ENCODE measurements at regions not wholly inside any gene's neighbourhood (a gene's known extent, or its start where the extent isn't known, plus 50 kb on each side); places are given as distances from the start of the nearest gene placed in this dataset.
"Not testable (repeated sequence)": the region's sequence is repeated elsewhere in the genome, so short reads cannot be mapped to it uniquely, and the experiment has no call there.

DNA sequence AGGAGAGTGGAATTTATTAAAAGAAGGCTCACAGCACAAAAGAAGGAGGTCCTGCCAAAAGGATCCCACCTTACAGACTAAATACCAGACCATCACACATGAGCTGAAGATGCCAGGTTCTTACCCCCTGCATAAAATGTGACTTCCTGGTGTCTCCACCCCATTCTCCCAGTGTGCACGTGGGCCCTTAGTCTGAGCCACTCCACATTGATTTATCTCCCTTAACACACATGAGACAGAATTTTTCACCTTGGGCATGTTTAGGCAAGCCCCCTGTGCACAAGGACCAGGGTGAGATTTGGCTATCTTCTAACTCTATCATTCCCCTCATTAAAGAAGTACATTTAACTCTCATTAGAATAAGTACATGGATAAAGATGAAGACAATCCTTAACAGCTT is 916.7 kb downstream of the PLOD2 start:
- FAIRE-seq: no peak
- TF ChIP-seq POLR2AphosphoS5 (IDR thresholded peaks at IDR 0.05; ENCODE audit: low read depth, low read length): no peak
- TF ChIP-seq POLR2A (IDR thresholded peaks at IDR 0.05; ENCODE audit: low read depth, low read length): no peak
- TF ChIP-seq TAF1 (IDR thresholded peaks at IDR 0.05; ENCODE audit: borderline replicate concordance, low read depth, low read length): no peak
- no peak for DNase-seq (ENCODE audit: insufficient read length)

DNA sequence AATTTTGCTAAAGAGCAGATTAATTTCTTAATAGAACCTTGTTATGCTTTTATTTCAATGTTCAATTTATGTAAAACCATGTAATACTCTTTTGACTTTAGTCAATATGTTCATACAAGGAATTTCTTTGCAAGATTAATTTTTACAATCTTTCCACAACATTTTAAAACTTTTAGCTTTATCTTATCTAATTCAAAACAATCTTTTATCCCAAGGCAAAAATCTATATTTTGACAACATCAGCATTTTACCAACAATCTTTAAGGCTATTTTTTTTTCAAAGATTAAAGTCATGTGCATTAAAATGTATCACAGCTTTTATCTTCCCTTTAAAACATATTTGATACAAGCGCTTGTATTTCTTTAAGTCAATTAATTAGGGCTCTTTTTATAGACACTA is 914.7 kb downstream of the PLOD2 start:
- TF ChIP-seq POLR2AphosphoS5 (IDR thresholded peaks at IDR 0.05; ENCODE audit: low read depth, low read length) (no peak), TAF1 (IDR thresholded peaks at IDR 0.05; ENCODE audit: borderline replicate concordance, low read depth, low read length) (no peak), POLR2A (IDR thresholded peaks at IDR 0.05; ENCODE audit: low read depth, low read length) (no peak)
- FAIRE-seq (no peak), DNase-seq (ENCODE audit: insufficient read length) (no peak)

DNA sequence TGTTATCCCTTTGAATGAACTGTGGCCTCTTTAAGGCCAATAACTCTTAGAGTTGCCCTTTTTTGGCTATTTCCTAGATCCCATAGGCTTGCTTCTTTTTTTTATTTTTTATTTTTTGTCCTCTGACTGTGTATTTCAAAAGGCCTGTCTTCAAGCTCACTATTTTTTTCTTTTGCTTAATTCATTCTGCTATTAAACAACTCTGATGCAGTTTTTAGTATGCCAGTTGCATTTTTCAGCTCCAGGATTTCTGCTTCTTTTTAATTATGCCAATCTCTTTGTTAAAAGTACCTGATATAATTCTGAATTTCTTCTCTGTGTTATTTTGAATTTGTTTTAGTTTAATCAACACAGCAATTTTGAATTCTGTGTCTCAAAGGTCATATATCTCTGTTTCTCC is 912.1 kb downstream of the PLOD2 start:
- DNase-seq (ENCODE audit: insufficient read length) (no peak), FAIRE-seq (no peak)
- TF ChIP-seq POLR2AphosphoS5 (IDR thresholded peaks at IDR 0.05; ENCODE audit: low read depth, low read length) (no peak), TAF1 (IDR thresholded peaks at IDR 0.05; ENCODE audit: borderline replicate concordance, low read depth, low read length) (no peak), POLR2A (IDR thresholded peaks at IDR 0.05; ENCODE audit: low read depth, low read length) (no peak)

DNA sequence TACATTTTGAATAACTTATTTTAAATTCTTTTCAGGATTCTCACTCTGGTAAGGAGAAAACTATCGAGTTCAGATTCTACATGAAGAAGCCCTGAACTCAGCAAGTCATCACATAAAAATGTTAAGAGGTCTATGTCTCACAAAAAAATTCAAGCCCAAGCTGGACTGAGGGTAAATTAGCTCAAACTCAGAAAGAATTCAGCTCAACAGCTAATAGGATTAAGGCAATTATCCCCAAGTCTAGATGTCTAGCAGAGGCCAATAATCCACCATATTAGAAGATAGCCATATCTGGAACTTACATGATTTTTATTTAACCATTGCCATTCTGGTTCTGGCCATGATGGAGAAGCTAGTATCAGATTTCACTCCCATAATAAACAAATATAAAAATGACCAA is 909.7 kb downstream of the PLOD2 start:
- TF ChIP-seq POLR2A (IDR thresholded peaks at IDR 0.05; ENCODE audit: low read depth, low read length): no peak
- no peak for TF ChIP-seq POLR2AphosphoS5 (IDR thresholded peaks at IDR 0.05; ENCODE audit: low read depth, low read length)
- no peak for TF ChIP-seq TAF1 (IDR thresholded peaks at IDR 0.05; ENCODE audit: borderline replicate concordance, low read depth, low read length)
- FAIRE-seq (no peak), DNase-seq (ENCODE audit: insufficient read length) (no peak)

DNA sequence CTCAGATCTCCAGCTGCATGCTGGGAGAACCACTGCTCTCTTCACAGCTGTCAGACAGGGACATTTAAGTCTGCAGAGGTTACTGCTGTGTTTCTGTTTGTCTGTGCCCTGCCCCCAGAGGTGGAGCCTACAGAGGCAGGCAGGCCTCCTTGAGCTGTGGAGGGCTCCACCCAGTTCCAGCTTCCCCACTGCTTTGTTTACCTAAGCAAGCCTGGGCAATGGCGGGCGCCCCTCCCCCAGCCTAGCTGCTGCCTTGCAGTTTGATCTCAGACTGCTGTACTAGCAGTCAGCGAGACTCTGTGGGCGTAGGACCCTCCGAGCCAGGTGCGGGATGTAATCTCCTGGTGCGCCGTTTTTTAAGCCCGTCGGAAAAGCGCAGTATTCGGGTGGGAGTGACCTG is 903.0 kb downstream of the PLOD2 start:
- DNase-seq (ENCODE audit: insufficient read length); FAIRE-seq: not testable (repeated sequence)

DNA sequence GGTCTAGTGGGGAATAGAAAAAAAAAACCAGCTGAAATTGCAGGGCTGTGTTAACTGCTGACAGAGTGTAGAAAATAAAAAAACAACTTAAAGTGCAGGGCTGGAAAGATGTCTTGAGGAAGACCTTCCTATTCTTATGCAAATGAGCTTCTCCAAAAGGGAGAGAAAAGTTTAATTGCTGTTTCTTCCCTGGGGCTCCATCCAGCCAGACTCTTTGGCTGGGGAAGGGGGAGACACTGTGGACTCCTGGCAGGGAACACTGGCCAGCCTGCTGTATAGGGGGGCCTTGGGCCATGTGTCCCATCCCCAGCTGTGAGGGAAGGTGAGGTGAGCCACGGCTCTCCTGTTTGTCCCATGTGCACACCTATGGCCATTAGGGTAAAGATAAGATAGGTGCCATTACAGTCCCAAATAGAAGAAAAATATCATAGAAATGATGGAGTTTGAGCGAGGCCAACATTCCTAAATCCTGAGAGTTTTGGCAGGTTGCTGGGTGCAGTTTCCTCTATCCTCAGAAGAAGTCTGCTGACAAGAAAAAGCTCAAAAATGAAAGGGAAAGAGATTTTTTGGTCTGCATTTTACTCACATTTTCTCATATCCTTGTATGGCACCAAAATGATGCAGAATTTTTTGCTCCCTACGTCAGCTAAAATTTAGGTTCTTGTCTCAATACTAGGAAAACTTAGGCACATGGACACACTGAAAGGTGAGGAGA is 901.7 kb downstream of the PLOD2 start:
- no peak for DNase-seq (ENCODE audit: insufficient read length)
- no peak for FAIRE-seq
- TF ChIP-seq POLR2A (IDR thresholded peaks at IDR 0.05; ENCODE audit: low read depth, low read length) (no peak), POLR2AphosphoS5 (IDR thresholded peaks at IDR 0.05; ENCODE audit: low read depth, low read length) (no peak), TAF1 (IDR thresholded peaks at IDR 0.05; ENCODE audit: borderline replicate concordance, low read depth, low read length) (no peak)

DNA sequence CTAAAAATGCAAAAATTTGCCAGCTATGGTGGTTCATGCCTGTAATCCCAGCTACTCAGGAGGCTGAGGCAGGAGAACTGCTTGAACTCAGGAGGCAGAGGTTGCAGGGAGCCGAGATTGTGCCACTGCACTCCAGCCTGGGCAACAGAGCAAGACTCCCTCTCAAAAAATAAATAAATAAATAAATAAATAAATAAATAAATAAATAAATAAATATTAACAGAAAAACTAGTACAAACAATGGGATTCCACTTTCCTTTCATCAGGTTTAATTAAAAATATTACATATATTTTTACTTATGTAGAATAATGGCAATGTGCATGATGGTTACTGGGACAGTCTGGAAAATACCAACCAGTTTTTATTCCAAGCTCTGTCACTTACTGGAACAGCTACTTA is 897.5 kb downstream of the PLOD2 start:
- not testable (repeated sequence) for DNase-seq (ENCODE audit: insufficient read length); FAIRE-seq

DNA sequence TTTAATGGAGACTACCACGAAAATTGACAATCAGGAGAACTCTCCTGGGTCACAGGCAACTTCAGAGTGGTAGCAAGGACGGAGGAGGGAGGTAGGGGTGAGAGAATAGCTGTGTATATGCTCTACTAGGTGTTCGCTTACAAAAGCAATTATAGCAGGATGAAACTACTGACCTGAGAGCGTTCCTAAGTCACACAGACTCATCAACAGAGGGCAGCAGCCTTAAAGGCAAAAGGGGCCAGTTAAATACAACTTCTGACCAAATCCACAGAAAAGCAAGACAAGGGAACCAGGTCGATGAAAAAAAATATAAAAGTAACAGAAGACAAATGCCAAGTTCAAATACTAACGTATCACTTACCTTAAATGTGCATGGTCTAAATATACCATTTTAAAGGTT is 894.6 kb downstream of the PLOD2 start:
- TF ChIP-seq TAF1 (IDR thresholded peaks at IDR 0.05; ENCODE audit: borderline replicate concordance, low read depth, low read length) (no peak), POLR2A (IDR thresholded peaks at IDR 0.05; ENCODE audit: low read depth, low read length) (no peak), POLR2AphosphoS5 (IDR thresholded peaks at IDR 0.05; ENCODE audit: low read depth, low read length) (no peak)
- FAIRE-seq: no peak
- no peak for DNase-seq (ENCODE audit: insufficient read length)

DNA sequence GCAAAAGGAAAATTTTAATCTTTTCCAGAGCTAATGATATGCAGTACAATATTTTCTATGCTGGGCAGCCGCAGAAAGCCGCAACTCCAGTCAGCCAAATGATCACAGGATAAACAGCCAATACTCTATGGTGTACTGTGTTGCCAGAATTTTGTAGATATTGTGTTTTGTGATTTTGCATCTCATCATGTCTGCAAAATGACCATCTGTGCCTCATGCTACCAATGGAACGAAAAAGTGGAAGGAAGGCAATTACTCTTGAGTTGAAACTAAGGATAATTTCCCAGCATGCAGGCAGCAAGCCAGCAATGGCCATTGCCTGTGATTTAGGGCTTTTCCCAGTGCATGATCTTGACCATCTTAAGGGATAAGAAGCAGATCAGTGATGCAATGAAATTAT is 891.9 kb downstream of the PLOD2 start:
- FAIRE-seq (no peak), DNase-seq (ENCODE audit: insufficient read length) (no peak)
- no peak for TF ChIP-seq POLR2AphosphoS5 (IDR thresholded peaks at IDR 0.05; ENCODE audit: low read depth, low read length)
- TF ChIP-seq TAF1 (IDR thresholded peaks at IDR 0.05; ENCODE audit: borderline replicate concordance, low read depth, low read length): no peak
- TF ChIP-seq POLR2A (IDR thresholded peaks at IDR 0.05; ENCODE audit: low read depth, low read length): no peak

DNA sequence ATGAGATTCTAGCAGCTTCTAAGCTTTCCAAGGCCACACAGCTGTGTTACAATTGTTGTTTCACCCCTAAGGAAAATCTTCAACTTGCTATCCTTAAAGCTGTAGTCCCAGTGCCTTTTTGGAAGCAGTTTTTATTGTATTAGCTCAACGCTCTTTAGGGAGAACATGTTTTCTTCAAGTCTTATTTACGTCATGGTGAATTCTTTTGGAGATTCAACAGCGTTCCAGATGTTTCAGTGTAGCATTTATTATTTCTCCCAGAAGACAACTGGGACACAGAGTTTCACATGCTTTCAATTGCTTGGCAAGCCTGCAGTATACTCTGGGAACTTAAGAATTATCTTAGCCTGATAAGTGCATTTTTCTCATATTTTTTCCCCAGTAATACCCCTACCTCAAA is 888.3 kb downstream of the PLOD2 start:
- no peak for TF ChIP-seq POLR2A (IDR thresholded peaks at IDR 0.05; ENCODE audit: low read depth, low read length)
- no peak for TF ChIP-seq POLR2AphosphoS5 (IDR thresholded peaks at IDR 0.05; ENCODE audit: low read depth, low read length)
- TF ChIP-seq TAF1 (IDR thresholded peaks at IDR 0.05; ENCODE audit: borderline replicate concordance, low read depth, low read length): no peak
- DNase-seq (ENCODE audit: insufficient read length): no peak
- no peak for FAIRE-seq

DNA sequence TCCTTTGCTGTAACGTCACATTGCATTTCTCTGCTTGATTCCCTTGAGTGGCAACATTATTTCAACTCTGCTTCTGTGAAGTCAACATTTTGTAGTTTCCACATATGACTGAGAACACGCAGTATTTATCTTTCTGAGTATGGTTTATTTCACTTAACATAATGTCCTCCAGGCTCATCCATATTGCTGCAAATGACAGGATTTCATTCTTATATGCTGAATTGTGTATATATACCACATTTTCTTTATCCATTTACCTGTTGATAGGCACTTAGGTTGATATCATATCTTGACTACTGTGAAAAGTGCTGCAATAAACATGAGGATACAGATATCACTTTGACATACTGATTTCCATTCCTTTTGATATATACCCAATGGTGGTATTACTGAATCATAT is 878.5 kb downstream of the PLOD2 start:
- no peak for FAIRE-seq
- DNase-seq (ENCODE audit: insufficient read length): no peak
- TF ChIP-seq POLR2AphosphoS5 (IDR thresholded peaks at IDR 0.05; ENCODE audit: low read depth, low read length) (no peak), TAF1 (IDR thresholded peaks at IDR 0.05; ENCODE audit: borderline replicate concordance, low read depth, low read length) (no peak), POLR2A (IDR thresholded peaks at IDR 0.05; ENCODE audit: low read depth, low read length) (no peak)

DNA sequence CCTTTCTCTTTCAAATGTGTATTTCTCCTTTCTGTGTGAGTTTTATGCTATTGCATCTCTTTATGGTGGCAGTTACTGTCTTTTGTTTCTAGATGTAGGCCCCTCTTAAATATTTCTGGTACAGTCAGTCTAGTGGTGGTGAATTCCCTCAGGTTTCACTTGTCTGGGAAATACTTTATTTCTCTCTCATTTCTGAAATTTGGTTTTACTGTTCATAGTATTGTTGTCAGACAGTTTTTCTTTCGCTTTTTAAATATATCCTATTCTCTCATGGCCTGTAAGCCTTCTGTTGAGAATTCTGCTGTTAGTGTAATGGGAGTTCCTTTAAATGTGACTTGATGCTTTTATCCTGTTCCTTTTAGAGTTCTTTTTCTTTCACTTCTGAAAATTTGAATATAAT is 874.0 kb downstream of the PLOD2 start:
- DNase-seq (ENCODE audit: insufficient read length) (no peak), FAIRE-seq (no peak)
- TF ChIP-seq POLR2A (IDR thresholded peaks at IDR 0.05; ENCODE audit: low read depth, low read length) (no peak), TAF1 (IDR thresholded peaks at IDR 0.05; ENCODE audit: borderline replicate concordance, low read depth, low read length) (no peak), POLR2AphosphoS5 (IDR thresholded peaks at IDR 0.05; ENCODE audit: low read depth, low read length) (no peak)

DNA sequence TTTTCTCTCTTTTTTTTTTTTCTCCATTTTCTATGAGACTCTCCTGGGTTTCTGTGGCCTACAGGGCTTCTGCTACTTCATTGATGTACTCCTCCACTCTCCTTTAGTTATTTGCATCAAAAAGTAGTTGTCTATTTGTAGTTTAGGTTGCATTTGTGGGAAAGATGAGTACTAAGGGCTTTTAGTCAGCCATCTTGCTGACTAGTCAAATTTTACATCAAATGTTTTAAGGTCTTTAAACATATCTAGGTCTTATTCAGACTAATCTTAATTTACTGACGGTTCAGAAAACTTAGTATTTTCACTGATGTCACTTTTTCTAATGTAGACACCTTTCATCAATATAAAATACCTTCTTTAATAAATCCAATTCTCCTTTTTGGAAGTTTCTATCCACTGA is 871.0 kb downstream of the PLOD2 start:
- DNase-seq (ENCODE audit: insufficient read length) (no peak), FAIRE-seq (no peak)
- TF ChIP-seq TAF1 (IDR thresholded peaks at IDR 0.05; ENCODE audit: borderline replicate concordance, low read depth, low read length) (no peak), POLR2AphosphoS5 (IDR thresholded peaks at IDR 0.05; ENCODE audit: low read depth, low read length) (no peak)
